IMR-90 (cell line): ENCODE measurements at regions not wholly inside any gene's neighbourhood (a gene's known extent, or its start where the extent isn't known, plus 50 kb on each side); places are given as distances from the start of the nearest gene placed in this dataset.

Source experiments
- ATAC-seq: fragments of 200-7000 bp; cut with Tn5 transposase; 2 replicates; pipeline ENCODE4 v1.9.1; 2020; ENCODE audit warnings: low read depth, mild to moderate bottlenecking, moderate library complexity
- BruUV-seq: library from RNA; stranded (reverse); fragments of 400-500 nt; replicated peaks from 2 replicates; lab custom pipeline; 2021; lab: Mats Ljungman, UMichigan
- CTCF ChIA-PET: fragments of 300-600 bp; formaldehyde crosslinking; extraction: SDS; loops from one replicate; lab custom pipeline; 2021; ENCODE audit warnings: antibody characterized with exemption; lab: Yijun Ruan, JAX
- POLR2A ChIA-PET: fragments of 300-600 bp; sonication (Branson Sonifier 250); formaldehyde crosslinking; loops from one replicate; lab custom pipeline; 2022; ENCODE audit warnings: antibody characterized with exemption; ENCODE audit not compliant: unreplicated experiment; lab: Charles Lee
- DNase-seq: peaks from one replicate; pipeline ENCODE4 v3.0.0; 2013
- H2AFZ ChIP-seq: replicated peaks from 2 replicates; pipeline ENCODE3; 2013; ENCODE audit warnings: low read length, mild to moderate bottlenecking; ENCODE audit not compliant: poor library complexity
- H2AK5ac ChIP-seq: 2 replicates; pipeline ENCODE4 v1.6.1; 2013; ENCODE audit warnings: low read depth, low read length, inconsistent platforms
- H2AK9ac ChIP-seq: replicated peaks from 2 replicates; pipeline ENCODE3; 2013; ENCODE audit warnings: mild to moderate bottlenecking, low read depth, low read length, moderate library complexity; ENCODE audit not compliant: poor library complexity
- H2BK120ac ChIP-seq: 2 replicates; pipeline ENCODE4 v1.6.1; 2013; ENCODE audit warnings: low read depth, low read length, inconsistent platforms
- H2BK15ac ChIP-seq: 3 replicates; pipeline ENCODE4 v1.6.1; 2013; ENCODE audit warnings: low read depth, low read length, inconsistent platforms
- H2BK20ac ChIP-seq: 2 replicates; pipeline ENCODE4 v1.6.1; 2013; ENCODE audit warnings: low read depth, mild to moderate bottlenecking, inconsistent platforms, low read length, moderate library complexity
- H2BK5ac ChIP-seq: 2 replicates; pipeline ENCODE4 v1.6.1; 2013; ENCODE audit warnings: mild to moderate bottlenecking, low read depth, low read length, inconsistent platforms; ENCODE audit not compliant: poor library complexity, severe bottlenecking
- H3K14ac ChIP-seq: replicated peaks from 2 replicates; pipeline ENCODE4 v1.6.1; 2013; ENCODE audit warnings: low read depth, low read length, inconsistent platforms
- H3K18ac ChIP-seq: 2 replicates; pipeline ENCODE4 v1.6.1; 2013; ENCODE audit warnings: low read depth, low read length, control low read depth
- H3K23ac ChIP-seq: 2 replicates; pipeline ENCODE4 v1.6.1; 2013; ENCODE audit warnings: low read depth, low read length, inconsistent platforms
- H3K27ac ChIP-seq: 2 replicates; pipeline ENCODE4 v1.5.1; 2013; ENCODE audit warnings: mild to moderate bottlenecking, control low read depth, low read length; ENCODE audit not compliant: insufficient read depth
- H3K27me3 ChIP-seq: 2 replicates; pipeline ENCODE4 v1.6.1; 2013; ENCODE audit warnings: low read length; ENCODE audit not compliant: control insufficient read depth, insufficient read depth
- H3K36me3 ChIP-seq: 2 replicates; pipeline ENCODE4 v1.6.1; 2013; ENCODE audit warnings: low read length, mixed read lengths; ENCODE audit not compliant: control insufficient read depth, insufficient read depth
- H3K4ac ChIP-seq: 2 replicates; pipeline ENCODE4 v1.6.1; 2013; ENCODE audit warnings: low read depth, low read length, inconsistent platforms
- H3K4me1 ChIP-seq: 2 replicates; pipeline ENCODE4 v1.6.1; 2013; ENCODE audit warnings: low read length, mixed read lengths; ENCODE audit not compliant: control insufficient read depth, insufficient read depth
- H3K4me2 ChIP-seq: 2 replicates; pipeline ENCODE4 v1.6.1; 2013; ENCODE audit warnings: low read depth, mild to moderate bottlenecking, control low read depth, low read length, moderate library complexity
- H3K4me3 ChIP-seq: 2 replicates; pipeline ENCODE4 v1.5.1; 2013; ENCODE audit warnings: low read depth, mild to moderate bottlenecking, control low read depth, low read length, moderate library complexity; ENCODE audit not compliant: insufficient read depth
- H3K56ac ChIP-seq: 2 replicates; pipeline ENCODE4 v1.6.1; 2013; ENCODE audit warnings: low read length, inconsistent platforms; ENCODE audit not compliant: insufficient read depth; ENCODE audit errors: extremely low read depth
- H3K79me1 ChIP-seq, 2 experiments: 2 replicates each; pipeline ENCODE4 v1.6.1; 2013; ENCODE audit warnings: low read length in 2 of 2, inconsistent platforms in 1 of 2, low read depth in 1 of 2
- H3K9ac ChIP-seq: 2 replicates; pipeline ENCODE4 v1.6.1; 2013; ENCODE audit warnings: low read depth, low read length, control low read depth
- H3K9me1 ChIP-seq: 2 replicates; pipeline ENCODE4 v1.6.1; 2013; ENCODE audit warnings: low read length, inconsistent platforms; ENCODE audit not compliant: insufficient read depth
- H3K9me3 ChIP-seq: 2 replicates; pipeline ENCODE4 v1.6.1; 2013; ENCODE audit warnings: low read length; ENCODE audit not compliant: control insufficient read depth, insufficient read depth
- H4K20me1 ChIP-seq: 2 replicates; pipeline ENCODE4 v1.6.1; 2013; ENCODE audit warnings: low read length, inconsistent platforms; ENCODE audit not compliant: insufficient read depth
- H4K5ac ChIP-seq: 2 replicates; pipeline ENCODE4 v1.6.1; 2013; ENCODE audit warnings: mild to moderate bottlenecking, low read depth, low read length, control low read depth
- H4K8ac ChIP-seq, 2 experiments: 2 replicates each; pipeline ENCODE4 v1.6.1; 2013; ENCODE audit warnings: low read depth in 2 of 2, low read length in 2 of 2, control low read depth in 1 of 2, inconsistent platforms in 1 of 2
- H4K91ac ChIP-seq: 2 replicates; pipeline ENCODE4 v1.6.1; 2013; ENCODE audit warnings: low read depth, low read length, inconsistent platforms; ENCODE audit not compliant: insufficient read depth
- CEBPB ChIP-seq: IDR thresholded peaks from 2 replicates; pipeline ENCODE4 v1.6.1; 2012; ENCODE audit warnings: low read depth, low read length, improper control_type of control experiment
- CTCF ChIP-seq: conservative IDR thresholded peaks from 2 replicates; pipeline ENCODE4 v1.5.1; 2012; ENCODE audit warnings: mild to moderate bottlenecking, low read depth, low read length, improper control_type of control experiment
- dilution Hi-C: fragments of 300-500 bp; cut with HindIII; formaldehyde crosslinking; loops from one replicate; pipeline ENCODE4 v1.14.3; 2018; ENCODE audit warnings: low sequenced_read_pairs; ENCODE audit not compliant: unreplicated experiment
- in situ Hi-C: fragments of 300-500 bp; cut with MboI; formaldehyde crosslinking; loops from 3 replicates; pipeline ENCODE4 v1.14.3; 2019; ENCODE audit warnings: low sequenced_read_pairs, inconsistent platforms, mixed read lengths
- intact Hi-C: fragments of 100-400 bp; cut with micrococcal nuclease; formaldehyde crosslinking; loops from 2 replicates; pipeline ENCODE4 v1.10.0; 2022

- Histone ChIP-seq H4K20me1 (no peaks in the 10 kb centered on the region), H4K91ac (no peak overlapping the region), H2BK15ac (no peak overlapping the region), H3K27ac (no peak overlapping the region), H3K56ac (no peak overlapping the region), H4K5ac (no peak overlapping the region), H3K4ac (no peak overlapping the region), H3K4me2 (no peak overlapping the region), H3K79me1 (no peaks in the 10 kb centered on the region), H3K9me1 (no peaks in the 10 kb centered on the region), H3K18ac (no peak overlapping the region), H3K4me3 (no peak overlapping the region), H3K36me3 (no peaks in the 10 kb centered on the region), H3K14ac (no peak overlapping the region), H2BK120ac (no peak overlapping the region), H4K8ac (no peak overlapping the region), H2BK20ac (no peak overlapping the region), H2AK9ac (no peak overlapping the region), H3K27me3 (no peaks in the 10 kb centered on the region), H3K4me1 (no peaks in the 10 kb centered on the region), H3K9ac (no peak overlapping the region), H2AFZ (no peak overlapping the region), H2AK5ac (no peak overlapping the region), H3K23ac (no peak overlapping the region), H2BK5ac (no peak overlapping the region), H3K9me3 (no peaks in the 10 kb centered on the region)
- in situ Hi-C loops (no loop called here), dilution Hi-C loops (no loop called here), intact Hi-C loops (loop anchor here (2.0 to 5.0 kb wide), 2 partner anchors 596 to 680 kb away; no protein-coding TSS in a partner anchor)
- DNase-seq = no peak
- TF ChIP-seq CTCF (0 out of 2 replicates have a peak, but pooled peaks have one; percentile 21), CEBPB (no peak)
- BruUV-seq = no TSS peak
- ChIA-PET CTCF (no interaction called here), POLR2A (no interaction called here)
- ATAC-seq = no peak
Measured at GRCh38 chr5:129172580-129172979, 78.0 kb downstream of the ISOC1 start.
